ENCODE measurements at regions not wholly inside any gene's neighbourhood (a gene's known extent, or its start where the extent isn't known, plus 50 kb on each side); places are given as distances from the start of the nearest gene placed in this dataset.

DNA sequence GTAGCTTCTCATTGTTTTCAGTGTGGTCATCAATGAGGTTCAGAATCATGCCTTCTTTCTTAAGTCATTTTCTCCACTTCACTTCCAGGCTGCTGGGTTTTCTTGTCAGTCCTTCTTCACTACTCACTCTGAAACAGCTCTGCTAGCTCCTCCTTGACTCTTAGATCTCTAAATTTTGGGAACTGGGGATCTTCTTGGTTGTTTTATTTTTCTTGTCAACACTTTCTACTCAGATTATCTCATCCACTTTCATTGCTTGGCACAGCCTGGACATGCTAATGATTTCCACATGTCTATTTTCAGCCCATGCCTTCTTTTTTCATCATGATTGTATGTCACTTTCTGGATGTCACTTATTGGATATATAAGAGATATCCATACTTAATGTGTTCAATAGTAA, 517.8 kb upstream of the DSEL start:
- Histone ChIP-seq H3K4me1 (ENCODE audit: low read depth) (no peaks in the 10 kb centered on the region), H3K36me3 (ENCODE audit: low read depth) (no peaks in the 10 kb centered on the region), H3K9me3 (no peaks in the 10 kb centered on the region), H3K4me3 (no peak overlapping the region)
- ATAC-seq (no peak), DNase-seq (no peak)
- TF ChIP-seq, protein P1, sequence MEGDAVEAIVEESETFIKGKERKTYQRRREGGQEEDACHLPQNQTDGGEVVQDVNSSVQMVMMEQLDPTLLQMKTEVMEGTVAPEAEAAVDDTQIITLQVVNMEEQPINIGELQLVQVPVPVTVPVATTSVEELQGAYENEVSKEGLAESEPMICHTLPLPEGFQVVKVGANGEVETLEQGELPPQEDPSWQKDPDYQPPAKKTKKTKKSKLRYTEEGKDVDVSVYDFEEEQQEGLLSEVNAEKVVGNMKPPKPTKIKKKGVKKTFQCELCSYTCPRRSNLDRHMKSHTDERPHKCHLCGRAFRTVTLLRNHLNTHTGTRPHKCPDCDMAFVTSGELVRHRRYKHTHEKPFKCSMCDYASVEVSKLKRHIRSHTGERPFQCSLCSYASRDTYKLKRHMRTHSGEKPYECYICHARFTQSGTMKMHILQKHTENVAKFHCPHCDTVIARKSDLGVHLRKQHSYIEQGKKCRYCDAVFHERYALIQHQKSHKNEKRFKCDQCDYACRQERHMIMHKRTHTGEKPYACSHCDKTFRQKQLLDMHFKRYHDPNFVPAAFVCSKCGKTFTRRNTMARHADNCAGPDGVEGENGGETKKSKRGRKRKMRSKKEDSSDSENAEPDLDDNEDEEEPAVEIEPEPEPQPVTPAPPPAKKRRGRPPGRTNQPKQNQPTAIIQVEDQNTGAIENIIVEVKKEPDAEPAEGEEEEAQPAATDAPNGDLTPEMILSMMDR (IDR thresholded peaks at IDR 0.05): no peak
- intact Hi-C loops (cut with DNase I, micrococcal nuclease): no loop called here

DNA sequence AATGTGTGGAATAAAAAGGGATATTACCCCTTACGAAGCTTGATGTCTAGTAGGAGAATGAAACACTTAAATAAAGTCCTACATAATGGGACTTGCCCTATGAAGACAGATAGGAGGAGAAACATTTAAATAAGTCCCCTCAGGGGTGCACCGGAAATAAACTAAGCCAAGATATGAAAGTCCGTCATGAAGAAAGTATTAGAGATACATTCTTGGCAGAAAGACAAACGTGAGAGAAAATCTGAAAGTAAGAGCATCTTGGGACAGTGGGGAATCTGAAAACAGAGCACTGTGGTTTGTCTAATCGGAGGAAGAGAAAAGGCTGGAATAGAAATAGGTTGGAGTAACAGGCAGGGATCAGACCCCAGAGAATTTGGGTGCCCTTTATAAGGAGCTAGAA, 516.9 kb upstream of the DSEL start:
- no peaks in the 10 kb centered on the region for H3K4me1 ChIP-seq (ENCODE audit: low read depth)
- DNase-seq: no peak
- H3K9me3 ChIP-seq: no peaks in the 10 kb centered on the region
- TF ChIP-seq, protein P1 (IDR thresholded peaks at IDR 0.05): no peak
- intact Hi-C loops (cut with DNase I, micrococcal nuclease): no loop called here
- no peak overlapping the region for H3K4me3 ChIP-seq
- no peak for ATAC-seq
- no peaks in the 10 kb centered on the region for H3K36me3 ChIP-seq (ENCODE audit: low read depth)

DNA sequence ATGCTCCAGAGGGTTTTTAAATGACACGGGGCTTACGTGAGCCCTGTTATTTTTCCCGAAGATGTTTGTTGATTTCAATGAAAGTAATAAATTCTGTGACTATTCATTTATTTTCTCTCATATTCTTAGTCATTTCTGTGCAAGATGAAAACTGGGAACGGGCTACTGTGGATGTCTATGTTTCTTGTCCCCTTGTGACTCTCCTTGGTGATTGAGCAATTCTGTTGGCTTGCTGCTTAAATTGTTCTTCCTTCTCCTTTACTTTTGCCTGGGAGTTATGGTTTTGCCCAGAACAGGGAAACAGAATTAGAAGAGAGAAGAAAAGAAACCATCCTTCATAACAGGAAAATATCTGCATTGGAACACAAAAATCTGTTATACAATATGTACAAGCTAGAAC, 508.2 kb upstream of the DSEL start:
- intact Hi-C loops (cut with DNase I, micrococcal nuclease): no loop called here
- Histone ChIP-seq H3K4me1 (ENCODE audit: low read depth) (no peaks in the 10 kb centered on the region), H3K9me3 (no peaks in the 10 kb centered on the region), H3K4me3 (no peak overlapping the region), H3K36me3 (ENCODE audit: low read depth) (no peaks in the 10 kb centered on the region)
- DNase-seq (peak in 1 of 3 donors; percentile 5), ATAC-seq (no peak)
- TF ChIP-seq, protein P1 (IDR thresholded peaks at IDR 0.05): no peak

DNA sequence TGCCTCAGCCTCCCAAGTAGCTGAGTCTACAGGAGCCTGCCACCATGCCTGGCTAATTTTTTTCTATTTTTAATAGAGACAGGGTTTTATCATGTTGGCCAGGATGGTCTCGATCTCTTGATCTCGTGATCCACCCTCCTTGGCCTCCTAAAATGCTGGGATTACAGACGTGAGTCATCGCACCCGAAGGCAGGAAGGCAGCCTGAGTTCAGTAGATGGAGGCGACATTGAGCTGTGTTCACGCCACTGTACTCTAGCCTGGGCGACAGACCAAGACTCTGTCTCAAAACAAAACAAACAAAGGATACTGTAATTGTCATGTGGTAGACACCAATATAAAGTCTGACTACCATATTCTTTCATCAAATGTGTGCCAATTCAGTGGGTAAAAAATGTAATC, 500.9 kb upstream of the DSEL start:
- H3K4me3 ChIP-seq: no peak overlapping the region
- ATAC-seq (no peak), DNase-seq (no peak)
- no peaks in the 10 kb centered on the region for H3K4me1 ChIP-seq (ENCODE audit: low read depth)
- TF ChIP-seq, protein P1 (IDR thresholded peaks at IDR 0.05): no peak
- no peaks in the 10 kb centered on the region for H3K9me3 ChIP-seq
- intact Hi-C loops (cut with DNase I, micrococcal nuclease): no loop called here
- no peaks in the 10 kb centered on the region for H3K36me3 ChIP-seq (ENCODE audit: low read depth)

DNA sequence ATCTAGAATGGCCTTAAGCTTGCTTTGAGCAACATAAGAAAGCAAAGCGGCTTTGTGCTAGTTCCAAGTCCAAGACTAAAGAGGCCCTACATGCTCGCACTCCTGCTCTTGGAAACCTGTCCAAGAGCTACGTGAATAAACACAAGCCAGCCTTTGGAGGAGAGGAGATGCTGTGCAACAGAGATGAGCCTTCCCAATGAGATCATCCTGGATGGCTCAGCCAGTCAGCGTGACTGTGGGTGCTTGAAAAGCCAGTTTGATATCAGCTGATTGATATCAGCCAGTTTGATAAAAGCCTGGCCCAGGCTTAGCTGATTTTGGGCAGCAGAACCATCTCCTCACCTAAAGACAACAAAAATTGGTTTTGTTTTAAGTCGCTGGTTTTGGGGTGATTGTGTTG, 481.0 kb upstream of the DSEL start:
- intact Hi-C loops (cut with DNase I, micrococcal nuclease): no loop called here
- no peak overlapping the region for H3K4me3 ChIP-seq
- no peaks in the 10 kb centered on the region for H3K4me1 ChIP-seq (ENCODE audit: low read depth)
- no peaks in the 10 kb centered on the region for H3K36me3 ChIP-seq (ENCODE audit: low read depth)
- ATAC-seq (no peak), DNase-seq (no peak)
- TF ChIP-seq, protein P1 (IDR thresholded peaks at IDR 0.05): no peak
- no peaks in the 10 kb centered on the region for H3K9me3 ChIP-seq

DNA sequence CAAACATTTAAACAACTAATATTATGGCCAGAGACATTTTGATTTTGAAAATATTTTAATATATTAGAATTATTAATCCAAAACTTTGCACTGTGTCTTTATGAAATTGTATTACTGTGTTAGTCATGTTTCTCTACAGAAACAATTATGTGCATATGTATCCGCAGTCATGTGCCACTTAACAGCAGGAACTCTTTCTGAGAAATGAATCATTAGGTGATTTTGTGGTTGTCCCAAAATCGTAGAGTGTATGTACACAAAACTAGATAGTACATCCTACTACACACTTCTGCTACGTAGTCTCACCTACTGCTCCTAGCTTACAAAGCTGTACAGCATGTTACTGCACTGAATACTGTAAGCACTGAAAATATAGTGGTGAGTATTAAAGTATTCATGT, 479.2 kb upstream of the DSEL start:
- no peaks in the 10 kb centered on the region for H3K9me3 ChIP-seq
- TF ChIP-seq, protein P1 (IDR thresholded peaks at IDR 0.05): no peak
- H3K36me3 ChIP-seq (ENCODE audit: low read depth): no peaks in the 10 kb centered on the region
- intact Hi-C loops (cut with DNase I, micrococcal nuclease): no loop called here
- ATAC-seq (no peak), DNase-seq (no peak)
- H3K4me1 ChIP-seq (ENCODE audit: low read depth): no peaks in the 10 kb centered on the region
- no peak overlapping the region for H3K4me3 ChIP-seq
